Muscle layer of colon (tissue), 2 donors: ENCODE measurements at regions not wholly inside any gene's neighbourhood (a gene's known extent, or its start where the extent isn't known, plus 50 kb on each side); places are given as distances from the start of the nearest gene placed in this dataset.

ENCODE experiments used
- H3K27ac ChIP-seq: one replicate; pipeline ENCODE4 v1.7.0; 2013; ENCODE audit warnings: low read depth, mild to moderate bottlenecking, low read length, moderate library complexity
- H3K27me3 ChIP-seq, 2 donors: one replicate each; pipeline ENCODE4 v1.7.0; 2013; ENCODE audit warnings: low read length in 2 of 2, mild to moderate bottlenecking in 2 of 2; ENCODE audit not compliant: insufficient read depth in 2 of 2, control insufficient read depth in 1 of 2
- H3K36me3 ChIP-seq: one replicate; pipeline ENCODE4 v1.7.0; 2013; ENCODE audit warnings: mild to moderate bottlenecking, low read length; ENCODE audit not compliant: insufficient read depth
- H3K4me1 ChIP-seq: one replicate; pipeline ENCODE4 v1.7.0; 2013; ENCODE audit warnings: mild to moderate bottlenecking, low read length; ENCODE audit not compliant: insufficient read depth
- H3K4me3 ChIP-seq, 2 donors: one replicate each; pipeline ENCODE4 v1.7.0; 2013; ENCODE audit warnings: low read length in 2 of 2, low read depth in 1 of 2, mild to moderate bottlenecking in 1 of 2, moderate library complexity in 1 of 2
- H3K9ac ChIP-seq: one replicate; pipeline ENCODE4 v1.7.0; 2013; ENCODE audit warnings: low read length
- H3K9me3 ChIP-seq: one replicate; pipeline ENCODE4 v1.7.0; 2013; ENCODE audit warnings: mild to moderate bottlenecking, low read length
- donor health status: abdominal sarcoma.
- donor health status: Adenocarcinoma of cecum.

- Histone ChIP-seq H3K4me1 (peaks cover 12% of the 10 kb centered on the region), H3K4me3 (no peak overlapping the region), H3K27ac (no peak overlapping the region), H3K27me3 (no peaks in the 10 kb centered on the region), H3K9me3 (no peaks in the 10 kb centered on the region), H3K9ac (no peak overlapping the region), H3K36me3 (no peaks in the 10 kb centered on the region)
Measured at GRCh38 chr14:25896777-25897176, 701.1 kb downstream of the NOVA1 start.

DNA sequence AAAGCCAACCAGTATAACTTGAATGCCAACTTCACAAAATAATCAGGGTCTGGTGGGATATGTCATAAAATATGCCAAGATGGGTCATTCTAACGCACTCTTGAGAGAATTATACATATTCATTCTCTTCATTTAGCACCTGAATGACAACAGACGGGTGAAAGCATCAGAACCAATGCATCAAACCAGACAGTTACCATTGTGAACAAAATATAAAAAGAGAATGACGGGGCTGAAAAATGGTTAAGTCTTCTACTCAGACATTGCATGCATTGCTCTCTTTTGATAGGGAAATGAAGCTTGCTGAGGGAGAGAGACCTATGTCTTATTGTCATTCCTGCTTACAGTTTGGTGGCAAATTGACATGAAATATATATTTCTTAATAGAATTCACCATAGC, 702.1 kb downstream of the NOVA1 start:
- Histone ChIP-seq H3K4me1 (peaks cover 12% of the 10 kb centered on the region), H3K27ac (no peak overlapping the region), H3K36me3 (no peaks in the 10 kb centered on the region), H3K4me3 (no peak overlapping the region), H3K27me3 (no peaks in the 10 kb centered on the region), H3K9me3 (no peaks in the 10 kb centered on the region), H3K9ac (no peak overlapping the region)

- Histone ChIP-seq H3K9ac (no peak overlapping the region), H3K4me3 (no peak overlapping the region), H3K36me3 (no peaks in the 10 kb centered on the region), H3K27ac (no peak overlapping the region), H3K4me1 (peaks cover 6% of the 10 kb centered on the region), H3K27me3 (no peaks in the 10 kb centered on the region), H3K9me3 (no peaks in the 10 kb centered on the region)
Measured at GRCh38 chr14:25887251-25887878, 710.5 kb downstream of the NOVA1 start.

DNA sequence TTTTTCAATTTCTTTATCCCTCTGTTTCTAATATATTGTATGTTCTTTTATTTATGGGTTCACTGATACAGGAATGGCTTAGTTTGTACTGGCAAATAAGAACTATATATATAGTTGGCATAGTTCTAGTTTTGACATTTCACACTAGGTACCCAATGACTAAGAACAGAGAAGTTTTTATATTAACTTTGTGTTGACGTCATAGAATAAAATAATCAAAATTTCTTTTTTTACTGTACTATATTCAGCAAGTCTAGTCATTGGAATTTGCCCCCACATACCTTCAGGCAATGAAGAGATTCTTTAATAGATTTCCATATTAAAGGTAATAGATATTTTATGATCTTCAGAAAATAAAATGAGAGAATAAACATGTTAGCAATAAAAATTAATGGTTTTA, 713.2 kb downstream of the NOVA1 start:
- no peak overlapping the region for H3K27ac ChIP-seq
- no peaks in the 10 kb centered on the region for H3K36me3 ChIP-seq
- H3K4me1 ChIP-seq: peaks cover 6% of the 10 kb centered on the region
- H3K9me3 ChIP-seq: no peaks in the 10 kb centered on the region
- no peaks in the 10 kb centered on the region for H3K27me3 ChIP-seq
- H3K4me3 ChIP-seq: no peak overlapping the region
- no peak overlapping the region for H3K9ac ChIP-seq

- peaks cover 6% of the 10 kb centered on the region for H3K4me1 ChIP-seq
- no peaks in the 10 kb centered on the region for H3K36me3 ChIP-seq
- H3K27ac ChIP-seq: no peak overlapping the region
- H3K9ac ChIP-seq: no peak overlapping the region
- H3K27me3 ChIP-seq: no peaks in the 10 kb centered on the region
- H3K9me3 ChIP-seq: no peaks in the 10 kb centered on the region
- H3K4me3 ChIP-seq: no peak overlapping the region
Measured at GRCh38 chr14:25882899-25883298, 714.9 kb downstream of the NOVA1 start.

- H3K9ac ChIP-seq: no peak overlapping the region
- no peak overlapping the region for H3K4me3 ChIP-seq
- no peaks in the 10 kb centered on the region for H3K36me3 ChIP-seq
- no peaks in the 10 kb centered on the region for H3K9me3 ChIP-seq
- no peaks in the 10 kb centered on the region for H3K27me3 ChIP-seq
- no peak overlapping the region for H3K27ac ChIP-seq
- peaks cover 9% of the 10 kb centered on the region for H3K4me1 ChIP-seq
Measured at GRCh38 chr14:25875475-25875874, 722.4 kb downstream of the NOVA1 start.

GRCh38 chr14:25869854-25870253, 728.0 kb downstream of the NOVA1 start:
- no peaks in the 10 kb centered on the region for H3K27me3 ChIP-seq
- no peaks in the 10 kb centered on the region for H3K36me3 ChIP-seq
- H3K4me3 ChIP-seq: no peak overlapping the region
- H3K27ac ChIP-seq: no peak overlapping the region
- no peaks in the 10 kb centered on the region for H3K9me3 ChIP-seq
- H3K9ac ChIP-seq: no peak overlapping the region
- H3K4me1 ChIP-seq: no peaks in the 10 kb centered on the region

- Histone ChIP-seq H3K27me3 (no peaks in the 10 kb centered on the region), H3K27ac (no peak overlapping the region), H3K4me3 (no peak overlapping the region), H3K9me3 (no peaks in the 10 kb centered on the region), H3K9ac (no peak overlapping the region), H3K4me1 (no peaks in the 10 kb centered on the region), H3K36me3 (no peaks in the 10 kb centered on the region)
Measured at GRCh38 chr14:25868521-25869314, 729.1 kb downstream of the NOVA1 start.

- Histone ChIP-seq H3K9me3 (no peaks in the 10 kb centered on the region), H3K9ac (no peak overlapping the region), H3K27me3 (no peaks in the 10 kb centered on the region), H3K36me3 (no peaks in the 10 kb centered on the region), H3K4me3 (no peak overlapping the region), H3K27ac (no peak overlapping the region), H3K4me1 (no peaks in the 10 kb centered on the region)
Measured at GRCh38 chr14:25861406-25861805, 736.4 kb downstream of the NOVA1 start.

DNA sequence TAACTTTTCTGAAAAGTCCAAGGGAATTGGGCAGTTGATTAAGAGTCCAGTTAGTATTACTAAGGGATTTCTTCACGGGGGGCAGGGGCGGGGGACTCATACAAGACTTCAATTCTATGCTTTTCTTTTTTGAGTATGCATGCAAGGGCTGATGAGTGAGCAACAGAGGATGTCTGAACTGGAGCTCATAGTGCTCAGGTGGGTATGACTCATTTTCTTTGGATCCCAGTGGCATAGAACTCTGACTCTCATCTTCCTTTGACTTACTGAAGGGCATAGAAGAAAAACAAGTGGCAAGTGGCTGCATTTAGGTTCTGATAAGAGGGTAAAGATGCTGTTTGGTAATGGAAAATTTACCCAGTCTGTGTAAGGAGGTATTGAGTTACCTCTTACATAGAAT, 749.2 kb downstream of the NOVA1 start:
- H3K27ac ChIP-seq: no peak overlapping the region
- H3K9ac ChIP-seq: no peak overlapping the region
- no peaks in the 10 kb centered on the region for H3K9me3 ChIP-seq
- H3K4me1 ChIP-seq: no peaks in the 10 kb centered on the region
- H3K4me3 ChIP-seq: no peak overlapping the region
- H3K27me3 ChIP-seq: no peaks in the 10 kb centered on the region
- no peaks in the 10 kb centered on the region for H3K36me3 ChIP-seq

DNA sequence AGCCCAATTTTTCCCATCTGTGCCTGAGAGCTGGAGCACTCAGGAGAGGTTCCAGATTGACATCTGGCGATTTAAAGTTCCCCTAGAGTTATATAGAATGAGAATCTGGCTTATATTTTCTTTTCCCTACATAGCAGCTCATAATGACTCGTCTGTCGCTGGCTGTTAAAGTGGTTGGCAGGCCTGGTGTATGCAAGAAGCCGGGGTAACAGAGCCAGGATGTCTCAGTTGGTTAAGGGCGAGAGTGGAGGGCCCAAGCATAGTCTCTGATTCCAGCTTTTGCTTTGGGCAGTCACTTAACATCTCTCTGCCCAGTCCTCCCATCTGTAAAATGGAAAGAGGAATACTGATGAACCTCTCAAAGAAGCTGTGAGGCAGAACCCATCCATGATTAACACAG, 751.6 kb downstream of the NOVA1 start:
- no peaks in the 10 kb centered on the region for H3K36me3 ChIP-seq
- H3K27ac ChIP-seq: no peak overlapping the region
- H3K4me1 ChIP-seq: no peaks in the 10 kb centered on the region
- no peaks in the 10 kb centered on the region for H3K27me3 ChIP-seq
- no peak overlapping the region for H3K4me3 ChIP-seq
- H3K9ac ChIP-seq: no peak overlapping the region
- H3K9me3 ChIP-seq: no peaks in the 10 kb centered on the region
